ENCODE measurements at regions not wholly inside any gene's neighbourhood (a gene's known extent, or its start where the extent isn't known, plus 50 kb on each side); places are given as distances from the start of the nearest gene placed in this dataset.

- H3K27me3 Mint-ChIP-seq (ENCODE audit: low read depth), result no peaks in the 10 kb centered on the region
- H3K27ac Mint-ChIP-seq, result no peak overlapping the region
- no peak for ATAC-seq
- no peaks in the 10 kb centered on the region for H3K36me3 Mint-ChIP-seq (ENCODE audit: low read depth)
- H3K9me3 Mint-ChIP-seq (ENCODE audit: insufficient read depth), result peaks cover 4% of the 10 kb centered on the region
- ChIA-PET POLR2A (no interaction called here), CTCF (no interaction called here)
- no peak overlapping the region for H3K4me3 Mint-ChIP-seq
- H3K4me1 Mint-ChIP-seq (ENCODE audit: low read depth), result no peaks in the 10 kb centered on the region
- DNase-seq, result no peak
Measured at GRCh38 chr5:4228708-4229107, 633.1 kb downstream of the IRX1 start.

GRCh38 chr5:4229414-4230292, 634.0 kb downstream of the IRX1 start:
- no peak overlapping the region for H3K4me3 Mint-ChIP-seq
- POLR2A ChIA-PET, result no interaction called here
- CTCF ChIA-PET, result no interaction called here
- H3K36me3 Mint-ChIP-seq (ENCODE audit: low read depth), result no peaks in the 10 kb centered on the region
- H3K4me1 Mint-ChIP-seq (ENCODE audit: low read depth), result no peaks in the 10 kb centered on the region
- no peaks in the 10 kb centered on the region for H3K27me3 Mint-ChIP-seq (ENCODE audit: low read depth)
- H3K9me3 Mint-ChIP-seq (ENCODE audit: insufficient read depth), result peaks cover 10% of the 10 kb centered on the region
- DNase-seq, result no peak
- ATAC-seq, result no peak
- no peak overlapping the region for H3K27ac Mint-ChIP-seq

DNA sequence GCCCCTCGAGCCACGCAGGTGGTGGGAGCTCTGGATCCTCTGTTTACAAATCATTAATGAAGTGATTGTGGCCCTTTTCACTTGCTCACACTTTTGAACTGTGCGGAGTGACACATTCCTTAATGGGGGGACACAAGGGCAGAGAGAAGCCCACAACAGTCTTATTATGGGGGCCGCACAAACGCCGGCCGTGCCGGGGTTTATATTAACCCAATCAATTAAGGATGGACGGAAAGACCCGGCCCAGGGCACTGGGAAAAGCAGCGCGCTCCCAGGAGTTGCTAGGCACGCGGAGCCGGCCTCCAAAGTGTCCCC, 634.8 kb downstream of the IRX1 start:
- ChIA-PET CTCF (no interaction called here), POLR2A (no interaction called here)
- DNase-seq (no peak), ATAC-seq (no peak)
- Mint-ChIP-seq H3K4me3 (no peak overlapping the region), H3K27ac (no peak overlapping the region), H3K9me3 (ENCODE audit: insufficient read depth) (peaks cover 18% of the 10 kb centered on the region), H3K36me3 (ENCODE audit: low read depth) (no peaks in the 10 kb centered on the region), H3K4me1 (ENCODE audit: low read depth) (no peaks in the 10 kb centered on the region), H3K27me3 (ENCODE audit: low read depth) (no peaks in the 10 kb centered on the region)

GRCh38 chr5:4230786-4231641, 635.4 kb downstream of the IRX1 start:
- POLR2A ChIA-PET, result no interaction called here
- no peak for ATAC-seq
- H3K9me3 Mint-ChIP-seq (ENCODE audit: insufficient read depth), result peaks cover 18% of the 10 kb centered on the region

GRCh38 chr5:4232084-4232483, 636.5 kb downstream of the IRX1 start:
- no peak overlapping the region for H3K4me3 Mint-ChIP-seq
- no peaks in the 10 kb centered on the region for H3K27me3 Mint-ChIP-seq (ENCODE audit: low read depth)
- CTCF ChIA-PET, result no interaction called here

More at GRCh38 chr5:4230786-4231641, 635.4 kb downstream of the IRX1 start:
- Mint-ChIP-seq H3K27ac (no peak overlapping the region), H3K4me1 (ENCODE audit: low read depth) (no peaks in the 10 kb centered on the region), H3K36me3 (ENCODE audit: low read depth) (no peaks in the 10 kb centered on the region), H3K4me3 (no peak overlapping the region), H3K27me3 (ENCODE audit: low read depth) (no peaks in the 10 kb centered on the region)
- CTCF ChIA-PET, result no interaction called here
- DNase-seq, result no peak

GRCh38 chr5:4233671-4234070, 638.0 kb downstream of the IRX1 start:
- ChIA-PET POLR2A (no interaction called here), CTCF (no interaction called here)
- ATAC-seq (no peak), DNase-seq (no peak)
- H3K27me3 Mint-ChIP-seq (ENCODE audit: low read depth), result no peaks in the 10 kb centered on the region
- H3K9me3 Mint-ChIP-seq (ENCODE audit: insufficient read depth), result peaks cover 22% of the 10 kb centered on the region
- H3K4me1 Mint-ChIP-seq (ENCODE audit: low read depth), result no peaks in the 10 kb centered on the region
- H3K27ac Mint-ChIP-seq, result no peak overlapping the region
- no peak overlapping the region for H3K4me3 Mint-ChIP-seq
- H3K36me3 Mint-ChIP-seq (ENCODE audit: low read depth), result no peaks in the 10 kb centered on the region

More at GRCh38 chr5:4232084-4232483, 636.5 kb downstream of the IRX1 start:
- POLR2A ChIA-PET, result no interaction called here
- Mint-ChIP-seq H3K4me1 (ENCODE audit: low read depth) (no peaks in the 10 kb centered on the region), H3K36me3 (ENCODE audit: low read depth) (no peaks in the 10 kb centered on the region), H3K9me3 (ENCODE audit: insufficient read depth) (peaks cover 22% of the 10 kb centered on the region), H3K27ac (no peak overlapping the region)
- ATAC-seq (no peak), DNase-seq (no peak)

- H3K36me3 Mint-ChIP-seq (ENCODE audit: low read depth), result no peaks in the 10 kb centered on the region
- H3K27ac Mint-ChIP-seq, result no peak overlapping the region
- DNase-seq (no peak), ATAC-seq (no peak)
- no peaks in the 10 kb centered on the region for H3K27me3 Mint-ChIP-seq (ENCODE audit: low read depth)
- no peak overlapping the region for H3K4me3 Mint-ChIP-seq
- H3K4me1 Mint-ChIP-seq (ENCODE audit: low read depth), result no peaks in the 10 kb centered on the region
- CTCF ChIA-PET, result no interaction called here
- POLR2A ChIA-PET, result no interaction called here
- H3K9me3 Mint-ChIP-seq (ENCODE audit: insufficient read depth), result no peaks in the 10 kb centered on the region
Measured at GRCh38 chr5:4243479-4244264, 648.0 kb downstream of the IRX1 start.

- H3K4me1 Mint-ChIP-seq (ENCODE audit: low read depth), result no peaks in the 10 kb centered on the region
- no peak overlapping the region for H3K27ac Mint-ChIP-seq
- POLR2A ChIA-PET, result no interaction called here
- ATAC-seq (no peak), DNase-seq (no peak)
- H3K4me3 Mint-ChIP-seq, result no peak overlapping the region
- H3K27me3 Mint-ChIP-seq (ENCODE audit: low read depth), result no peaks in the 10 kb centered on the region
- CTCF ChIA-PET, result no interaction called here
- H3K9me3 Mint-ChIP-seq (ENCODE audit: insufficient read depth), result no peaks in the 10 kb centered on the region
- H3K36me3 Mint-ChIP-seq (ENCODE audit: low read depth), result no peaks in the 10 kb centered on the region
Measured at GRCh38 chr5:4244306-4244705, 648.7 kb downstream of the IRX1 start.

GRCh38 chr5:4245076-4245475, 649.4 kb downstream of the IRX1 start:
- H3K27me3 Mint-ChIP-seq (ENCODE audit: low read depth), result no peaks in the 10 kb centered on the region
- H3K36me3 Mint-ChIP-seq (ENCODE audit: low read depth), result no peaks in the 10 kb centered on the region
- ChIA-PET POLR2A (no interaction called here), CTCF (no interaction called here)
- no peak for ATAC-seq
- DNase-seq, result no peak
- H3K9me3 Mint-ChIP-seq (ENCODE audit: insufficient read depth), result no peaks in the 10 kb centered on the region
- H3K4me3 Mint-ChIP-seq, result no peak overlapping the region
- H3K27ac Mint-ChIP-seq, result no peak overlapping the region
- no peaks in the 10 kb centered on the region for H3K4me1 Mint-ChIP-seq (ENCODE audit: low read depth)

DNA sequence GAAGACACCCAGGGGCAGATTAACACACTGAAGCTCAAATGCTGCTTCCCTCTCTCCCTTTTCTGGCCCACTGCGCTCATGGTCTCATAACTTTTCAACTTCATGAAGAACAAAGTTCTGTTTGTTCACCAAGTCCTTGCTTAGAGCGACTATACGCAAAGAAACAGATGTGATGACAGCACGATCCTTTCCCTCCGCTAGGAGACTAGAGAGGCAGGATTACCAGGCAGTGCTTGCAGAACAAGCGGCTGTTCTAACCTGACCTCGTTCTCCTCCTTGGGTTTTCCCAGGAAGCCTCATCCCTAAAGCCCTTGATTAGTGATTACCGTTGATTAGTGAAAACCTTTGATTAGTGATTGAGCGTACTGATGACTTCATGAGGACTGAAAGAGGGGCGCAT, 649.9 kb downstream of the IRX1 start:
- POLR2A ChIA-PET, result no interaction called here

DNA sequence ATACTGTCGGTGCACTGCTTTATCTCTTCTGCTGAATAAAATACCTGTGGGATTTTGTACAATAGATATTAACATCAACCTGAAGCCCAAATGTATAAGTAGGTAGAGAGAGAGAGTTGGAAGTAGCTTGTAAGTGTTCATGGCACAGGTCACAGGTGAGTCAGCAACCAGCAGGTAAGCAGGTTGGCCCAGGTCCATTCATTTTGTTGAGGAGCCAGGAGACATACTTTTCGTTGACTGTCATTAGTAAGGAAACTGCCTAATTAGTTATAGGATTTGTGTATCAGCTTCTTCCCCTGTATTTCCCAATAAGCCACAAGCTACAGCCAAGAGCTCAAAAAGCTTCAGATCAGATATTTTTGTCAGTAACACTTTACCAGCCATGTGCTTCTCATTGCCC, 650.8 kb downstream of the IRX1 start:
- ChIA-PET CTCF (no interaction called here), POLR2A (no interaction called here)
- DNase-seq, result no peak
- no peak for ATAC-seq
- no peaks in the 10 kb centered on the region for H3K36me3 Mint-ChIP-seq (ENCODE audit: low read depth)
- no peaks in the 10 kb centered on the region for H3K9me3 Mint-ChIP-seq (ENCODE audit: insufficient read depth)
- no peaks in the 10 kb centered on the region for H3K27me3 Mint-ChIP-seq (ENCODE audit: low read depth)
- no peak overlapping the region for H3K27ac Mint-ChIP-seq
- no peaks in the 10 kb centered on the region for H3K4me1 Mint-ChIP-seq (ENCODE audit: low read depth)
- H3K4me3 Mint-ChIP-seq, result no peak overlapping the region

More for the DNA sequence above, 649.9 kb downstream of the IRX1 start:
- CTCF ChIA-PET, result no interaction called here
- Mint-ChIP-seq H3K9me3 (ENCODE audit: insufficient read depth) (no peaks in the 10 kb centered on the region), H3K36me3 (ENCODE audit: low read depth) (no peaks in the 10 kb centered on the region), H3K4me1 (ENCODE audit: low read depth) (no peaks in the 10 kb centered on the region), H3K27ac (no peak overlapping the region), H3K4me3 (no peak overlapping the region), H3K27me3 (ENCODE audit: low read depth) (no peaks in the 10 kb centered on the region)
- no peak for DNase-seq
- no peak for ATAC-seq

DNA sequence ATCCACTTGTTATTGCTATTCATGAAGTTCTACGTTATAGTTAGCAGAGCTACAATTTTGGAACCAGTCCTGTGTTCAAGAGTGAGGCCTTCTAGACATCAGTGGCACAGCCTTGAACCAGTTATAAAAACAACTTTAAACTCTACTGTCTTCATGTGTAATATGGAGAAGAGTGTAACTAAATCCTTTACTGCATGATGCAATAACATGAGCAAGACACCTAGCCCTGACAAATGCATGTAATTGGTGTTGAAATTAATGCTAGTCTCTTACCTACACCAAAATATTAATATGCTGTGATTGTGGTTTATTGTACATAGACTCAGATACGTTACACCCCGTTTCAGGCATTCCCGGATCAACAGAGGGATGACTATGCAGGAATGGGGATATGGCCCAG, 654.6 kb downstream of the IRX1 start:
- no peaks in the 10 kb centered on the region for H3K9me3 Mint-ChIP-seq (ENCODE audit: insufficient read depth)
- H3K27me3 Mint-ChIP-seq (ENCODE audit: low read depth), result no peaks in the 10 kb centered on the region
- CTCF ChIA-PET, result no interaction called here
- H3K4me3 Mint-ChIP-seq, result no peak overlapping the region
- H3K4me1 Mint-ChIP-seq (ENCODE audit: low read depth), result no peaks in the 10 kb centered on the region
- POLR2A ChIA-PET, result no interaction called here
- H3K36me3 Mint-ChIP-seq (ENCODE audit: low read depth), result no peaks in the 10 kb centered on the region
- H3K27ac Mint-ChIP-seq, result no peak overlapping the region
- ATAC-seq, result no peak
- DNase-seq, result no peak
